NCI-H1105 treated with DMSO at 0.1 percent for 48 hours (cell line): ENCODE measurements at regions not wholly inside any gene's neighbourhood (a gene's known extent, or its start where the extent isn't known, plus 50 kb on each side); places are given as distances from the start of the nearest gene placed in this dataset.

ENCODE experiments used
- DNase-seq: peaks from one replicate; lab custom pipeline; 2025; lab: John Stamatoyannopoulos, UW

DNA sequence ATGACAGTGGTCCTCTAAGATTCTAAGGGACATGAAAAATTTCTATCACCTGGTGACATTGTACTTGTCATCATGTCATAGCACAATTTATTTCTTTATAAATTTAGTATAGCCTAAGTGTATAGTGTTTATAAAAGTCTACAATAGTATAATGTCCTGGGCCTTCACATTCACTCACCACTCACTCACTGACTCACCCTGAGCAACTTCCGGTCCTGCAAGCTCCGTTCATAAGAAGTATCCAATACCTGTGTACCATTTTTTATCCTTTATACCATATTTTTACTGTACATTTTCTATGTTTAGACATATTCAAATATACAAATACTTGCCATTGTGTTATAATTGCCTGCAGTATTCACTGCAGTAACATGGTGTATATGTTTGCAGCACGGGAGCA, 72.8 kb upstream of the DSEL start:
- DNase-seq: no peak

DNA sequence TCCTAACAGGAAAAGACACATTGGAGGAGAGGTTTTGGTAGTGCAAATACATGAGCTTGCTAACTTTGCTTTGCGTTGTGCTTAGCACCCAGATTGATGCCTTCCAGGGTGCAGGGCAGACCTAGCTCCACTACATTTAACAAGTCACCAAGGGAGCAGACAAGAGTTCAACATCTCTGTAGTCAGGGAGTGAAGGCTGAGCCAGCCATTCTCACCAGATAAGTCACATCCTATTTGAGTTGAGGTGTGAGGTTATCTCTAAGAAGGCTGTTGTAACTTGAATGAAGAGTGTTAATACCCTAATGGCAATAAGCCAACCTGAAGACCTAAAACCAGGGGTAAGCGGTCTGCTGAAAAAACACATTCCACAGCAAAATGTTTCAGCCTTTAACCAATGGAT, 69.6 kb upstream of the DSEL start:
- no peak for DNase-seq

DNA sequence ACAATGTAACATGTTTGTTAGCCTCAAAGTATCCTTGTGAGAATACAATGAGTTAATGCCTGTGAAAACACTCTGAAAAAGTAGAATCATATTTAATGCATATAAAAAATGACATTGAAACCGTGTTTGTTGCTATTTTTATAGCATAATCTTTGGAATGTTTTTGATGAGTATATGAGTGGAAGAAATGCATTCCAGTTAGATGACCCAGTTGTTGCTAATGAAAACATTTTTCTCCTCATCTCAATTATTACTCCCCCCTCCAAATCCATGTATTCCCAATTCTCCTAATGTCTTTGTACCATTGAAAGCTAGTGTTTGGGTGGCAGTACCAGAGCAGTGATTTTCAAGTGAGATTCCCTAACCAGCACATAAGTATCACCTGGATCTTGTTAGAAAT, 67.1 kb upstream of the DSEL start:
- no peak for DNase-seq

DNA sequence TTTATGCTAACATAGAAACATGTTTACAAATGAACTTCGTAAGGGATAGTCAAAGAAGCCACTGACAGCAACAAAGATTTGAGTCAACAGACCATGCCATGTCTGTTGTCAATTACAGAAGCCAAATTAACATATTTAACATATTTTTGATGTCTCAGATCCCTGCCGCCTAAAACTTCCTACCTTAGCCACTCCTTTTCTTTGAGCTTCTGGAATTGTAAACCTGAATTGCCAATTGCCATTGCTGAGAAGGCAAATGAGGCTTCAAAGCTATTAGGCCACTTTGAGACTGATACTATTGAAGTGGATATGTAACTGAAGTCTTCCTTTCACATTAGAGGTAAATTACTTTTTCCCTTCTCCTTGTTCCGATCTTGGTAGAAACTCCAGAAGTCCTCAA, 66.0 kb upstream of the DSEL start:
- no peak for DNase-seq

DNA sequence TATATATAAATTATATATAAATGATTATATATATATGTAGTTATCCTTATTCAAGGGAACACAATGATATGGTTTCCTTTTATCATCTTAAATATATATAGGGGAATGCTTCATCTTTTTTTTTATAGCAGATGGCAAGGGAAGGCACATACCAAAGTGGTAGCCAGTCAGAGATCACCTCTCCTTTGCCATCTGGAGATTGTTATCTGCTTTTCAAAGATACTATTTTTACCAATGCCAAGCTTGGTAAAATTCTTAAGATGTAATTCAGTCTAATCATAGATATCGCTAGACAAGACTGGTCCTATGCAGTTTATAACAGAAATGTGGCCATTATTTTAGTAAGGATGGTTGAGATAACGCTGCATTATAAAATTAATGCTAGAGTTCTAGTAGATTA, 64.7 kb upstream of the DSEL start:
- no peak for DNase-seq

DNA sequence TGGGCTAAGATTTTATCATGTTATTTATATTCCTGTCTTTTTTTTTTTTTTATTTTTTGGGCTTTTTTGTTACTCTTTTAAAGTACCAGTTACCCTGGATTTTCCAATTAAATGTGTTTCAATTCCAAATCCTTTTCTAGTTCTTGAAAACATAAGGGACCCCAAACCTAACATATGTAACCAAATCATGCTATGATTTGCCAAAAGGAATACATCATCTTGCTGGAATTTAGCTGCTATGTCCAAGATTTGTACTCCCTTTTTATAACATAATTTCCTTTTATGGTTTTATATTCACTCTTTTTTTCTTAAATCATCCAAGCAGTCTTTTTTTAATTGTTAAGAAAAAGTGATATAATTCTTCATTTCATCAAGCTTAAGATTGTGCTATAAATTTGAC, 60.9 kb upstream of the DSEL start:
- no peak for DNase-seq

DNA sequence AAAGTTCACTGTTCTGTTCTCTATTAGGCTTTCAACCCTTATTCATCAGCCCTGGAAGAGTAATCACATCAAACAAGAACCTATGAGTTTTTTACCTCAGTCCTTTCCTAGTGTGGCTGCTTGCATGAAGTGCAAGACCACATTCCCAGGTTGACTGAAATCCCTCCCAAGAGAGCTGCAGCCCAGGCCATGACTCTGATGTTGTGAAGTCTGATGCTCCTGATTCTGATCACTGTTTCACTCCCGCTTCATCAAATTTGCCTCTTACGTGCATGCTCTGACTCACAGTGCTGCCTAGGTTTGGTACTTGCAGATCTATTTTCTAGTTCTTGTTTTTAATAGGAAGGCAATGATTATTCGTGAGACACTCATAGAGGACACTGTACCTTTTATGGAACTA, 58.2 kb upstream of the DSEL start:
- no peak for DNase-seq

DNA sequence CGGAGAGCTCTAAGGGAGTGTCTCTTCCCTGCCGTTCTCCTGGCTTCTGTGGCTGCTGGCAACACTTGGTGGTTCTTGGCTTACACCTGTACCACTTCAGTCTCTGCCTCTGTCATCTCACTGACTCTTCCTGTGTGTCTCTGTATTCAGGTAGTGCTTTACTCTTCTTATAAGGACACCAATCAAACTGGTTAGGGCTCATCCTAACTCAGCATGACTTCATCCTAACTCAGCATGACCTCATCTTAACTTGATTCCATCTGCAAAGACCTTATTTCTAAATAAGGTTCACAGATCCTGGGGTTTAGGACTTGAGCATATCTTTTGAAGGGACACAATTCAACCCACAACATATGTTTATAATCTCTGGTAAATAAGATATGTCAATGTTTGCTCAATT, 51.6 kb upstream of the DSEL start:
- no peak for DNase-seq
